Keratinocyte (primary cell): ENCODE measurements at regions not wholly inside any gene's neighbourhood (a gene's known extent, or its start where the extent isn't known, plus 50 kb on each side); places are given as distances from the start of the nearest gene placed in this dataset.

Experiments
- EZH2 ChIP-seq: IDR thresholded peaks from one replicate; pipeline ENCODE4 v1.6.1; 2012; ENCODE audit warnings: inconsistent platforms, mild to moderate bottlenecking, low read length, moderate library complexity
- TF ChIP-seq, protein P1 (sequence below), 3 experiments: IDR thresholded peaks in 1 of 3; conservative IDR thresholded peaks in 1 of 3; optimal IDR thresholded peaks in 1 of 3; 2 replicates in 2 of 3; 3 replicates in 1 of 3; pipeline versions ENCODE3 to v1.5.1; 2011; ENCODE audit warnings: low read length in 3 of 3, mild to moderate bottlenecking in 3 of 3, moderate library complexity in 2 of 3, control low read depth in 1 of 3, inconsistent platforms in 1 of 3; ENCODE audit not compliant: insufficient read depth in 2 of 3; ENCODE audit errors: extremely low read depth in 1 of 3

DNA sequence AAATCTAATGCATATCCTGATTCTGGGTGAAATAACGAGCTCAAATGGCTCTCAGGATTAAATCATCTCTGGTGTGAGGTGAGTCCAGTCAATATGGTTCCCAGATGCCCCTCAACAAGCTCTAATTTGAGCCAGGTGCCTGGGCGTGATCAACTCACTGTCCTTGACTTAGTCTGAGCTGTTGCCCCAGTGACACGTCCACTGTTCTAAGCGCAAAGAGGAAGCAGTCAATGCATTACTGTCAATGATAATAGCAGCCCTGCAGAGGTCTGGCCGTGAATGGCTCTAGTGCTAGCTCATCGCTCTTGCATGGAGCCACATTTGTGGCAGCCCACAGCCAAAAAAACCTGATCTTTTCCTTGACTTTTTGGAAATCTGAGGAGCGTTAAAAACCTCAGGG lies 128.6 kb upstream of the EFNA5 start:
- TF ChIP-seq, protein P1, sequence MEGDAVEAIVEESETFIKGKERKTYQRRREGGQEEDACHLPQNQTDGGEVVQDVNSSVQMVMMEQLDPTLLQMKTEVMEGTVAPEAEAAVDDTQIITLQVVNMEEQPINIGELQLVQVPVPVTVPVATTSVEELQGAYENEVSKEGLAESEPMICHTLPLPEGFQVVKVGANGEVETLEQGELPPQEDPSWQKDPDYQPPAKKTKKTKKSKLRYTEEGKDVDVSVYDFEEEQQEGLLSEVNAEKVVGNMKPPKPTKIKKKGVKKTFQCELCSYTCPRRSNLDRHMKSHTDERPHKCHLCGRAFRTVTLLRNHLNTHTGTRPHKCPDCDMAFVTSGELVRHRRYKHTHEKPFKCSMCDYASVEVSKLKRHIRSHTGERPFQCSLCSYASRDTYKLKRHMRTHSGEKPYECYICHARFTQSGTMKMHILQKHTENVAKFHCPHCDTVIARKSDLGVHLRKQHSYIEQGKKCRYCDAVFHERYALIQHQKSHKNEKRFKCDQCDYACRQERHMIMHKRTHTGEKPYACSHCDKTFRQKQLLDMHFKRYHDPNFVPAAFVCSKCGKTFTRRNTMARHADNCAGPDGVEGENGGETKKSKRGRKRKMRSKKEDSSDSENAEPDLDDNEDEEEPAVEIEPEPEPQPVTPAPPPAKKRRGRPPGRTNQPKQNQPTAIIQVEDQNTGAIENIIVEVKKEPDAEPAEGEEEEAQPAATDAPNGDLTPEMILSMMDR (optimal IDR thresholded peaks at IDR 0.05 in 1 of 3, IDR thresholded peaks at IDR 0.05 in 1 of 3, conservative IDR thresholded peaks at IDR 0.05 in 1 of 3; ENCODE audit: extremely low read depth in 1 of 3, insufficient read depth in 2 of 3, low read length in 3 of 3): no peak
- TF ChIP-seq EZH2: no peak
